ENCODE measurements at regions not wholly inside any gene's neighbourhood (a gene's known extent, or its start where the extent isn't known, plus 50 kb on each side); places are given as distances from the start of the nearest gene placed in this dataset.
A peak's percentile ranks its signal among the peaks of the same experiment; 100 is the strongest.
"Not testable (repeated sequence)": the region's sequence is repeated elsewhere in the genome, so short reads cannot be mapped to it uniquely, and the experiment has no call there.

DNA sequence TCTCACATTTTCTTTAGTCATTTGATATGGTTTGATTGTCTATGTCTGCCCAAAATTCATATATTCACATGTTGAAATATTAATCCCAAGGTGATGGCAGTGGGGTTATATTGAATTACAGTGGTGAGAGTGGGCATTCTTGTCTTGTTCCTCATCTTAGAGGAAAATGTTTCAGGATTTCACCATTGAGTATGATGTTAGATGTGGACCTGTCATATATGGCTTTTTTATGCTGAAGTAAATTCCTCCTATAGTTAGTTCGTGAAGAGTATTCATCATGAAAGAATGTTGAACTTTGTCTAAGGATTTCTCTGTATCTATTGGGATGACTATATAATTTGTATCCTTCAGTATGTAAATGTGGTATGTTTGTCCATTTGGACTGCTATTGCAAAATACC, 512.3 kb upstream of the EPHA5 start:
- peak; percentile 22 to 24 for DNase-seq (ENCODE audit: low read depth in 2 of 2)

DNA sequence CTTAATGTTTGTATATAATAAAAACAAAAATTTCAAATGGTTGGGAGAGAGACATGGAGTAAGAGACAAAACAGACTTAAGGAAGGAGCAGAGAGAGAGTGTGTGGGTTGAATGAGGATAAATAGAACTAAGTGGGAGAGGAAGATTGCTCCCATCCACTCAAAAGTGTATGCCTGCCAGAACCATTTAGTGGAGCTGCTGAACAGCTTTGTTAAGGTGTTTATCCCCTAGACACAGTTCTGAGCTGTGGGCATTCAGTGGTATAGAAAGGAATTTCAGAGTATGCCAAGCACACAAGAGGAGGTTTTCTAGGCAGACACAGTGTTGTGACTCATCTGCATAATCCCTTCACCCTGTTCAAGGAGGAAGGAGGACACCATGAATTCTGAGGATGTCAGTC, 508.6 kb upstream of the EPHA5 start:
- DNase-seq (ENCODE audit: low read depth in 2 of 2) = peak; percentile 6 to 10

DNA sequence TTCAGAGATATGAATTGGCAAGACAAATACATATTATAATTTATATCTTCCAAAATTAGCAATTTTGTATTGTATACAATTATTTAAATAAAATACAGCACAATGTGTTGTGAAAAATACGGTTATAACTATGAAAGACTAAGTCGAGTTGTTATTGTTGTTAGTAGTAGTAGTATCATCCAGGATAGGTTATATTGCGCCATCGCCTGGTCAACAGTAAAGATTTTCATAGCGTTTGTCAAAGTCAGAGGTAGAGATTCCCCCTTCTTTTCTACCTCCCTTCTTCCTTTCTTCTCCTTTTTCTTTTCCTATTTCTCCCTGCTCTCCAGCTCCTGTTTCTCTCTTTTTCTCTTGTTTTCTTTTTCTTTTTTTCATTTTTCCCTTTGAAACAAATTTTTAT, 499.1 kb upstream of the EPHA5 start:
- no peak for DNase-seq (ENCODE audit: low read depth in 2 of 2)

DNA sequence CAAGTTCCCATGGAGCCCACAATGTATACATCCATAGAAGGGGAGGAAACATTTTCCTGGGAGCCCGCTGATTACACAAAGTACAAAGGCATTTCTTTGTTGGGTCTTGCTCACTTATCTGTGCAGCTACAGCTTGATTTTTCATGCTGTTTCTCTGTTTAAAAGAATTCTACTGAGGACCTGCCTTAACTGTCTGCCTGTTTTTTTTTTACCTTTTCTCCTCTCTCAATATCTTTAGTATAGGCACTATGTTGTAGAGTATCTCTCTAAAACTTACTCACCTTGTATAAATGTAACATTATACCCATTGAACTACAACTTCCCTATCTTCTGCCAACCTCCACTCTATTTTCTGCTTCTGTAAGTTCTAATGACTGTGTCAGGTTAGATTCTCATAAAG, 494.6 kb upstream of the EPHA5 start:
- DNase-seq (ENCODE audit: low read depth in 2 of 2) = no peak

DNA sequence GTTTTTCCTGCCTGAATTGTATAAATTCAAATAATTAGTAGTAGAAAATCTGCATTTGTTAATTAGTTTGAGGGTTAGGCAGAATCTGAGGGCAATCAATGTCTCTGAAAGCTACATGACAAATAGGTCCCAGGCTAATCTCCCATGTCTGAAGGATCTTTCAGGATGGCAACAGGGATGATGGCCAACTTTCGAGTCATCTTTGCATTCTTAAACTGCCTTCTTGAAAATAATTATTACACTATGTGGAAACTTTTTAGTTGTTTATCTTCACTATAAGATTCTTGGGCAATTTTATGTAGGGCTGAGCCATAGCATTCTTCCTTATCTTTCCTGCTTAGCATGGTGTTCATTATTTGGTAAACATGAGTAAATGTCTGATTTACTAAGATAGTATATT, 490.3 kb upstream of the EPHA5 start:
- DNase-seq (ENCODE audit: low read depth in 2 of 2) = no peak

DNA sequence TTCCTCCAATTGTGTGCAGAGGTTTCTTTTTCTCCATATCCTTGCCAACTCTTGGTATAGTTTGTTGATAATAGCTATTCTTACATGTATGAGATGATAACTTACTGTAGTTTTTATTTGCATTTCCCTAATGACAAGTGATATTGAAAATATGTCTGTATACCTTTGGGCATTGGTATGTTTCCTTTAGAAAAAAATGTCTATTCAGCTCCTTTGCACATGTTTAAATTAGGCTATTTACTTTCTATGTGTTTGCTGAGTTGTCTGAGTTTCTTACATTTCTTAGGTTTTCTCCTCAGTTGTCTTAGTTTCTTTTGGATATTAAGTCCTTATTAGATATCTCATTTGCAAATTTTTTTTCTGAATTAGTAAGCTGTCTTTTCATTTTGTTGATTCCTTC, 487.3 kb upstream of the EPHA5 start:
- DNase-seq (ENCODE audit: low read depth in 2 of 2) = no peak

DNA sequence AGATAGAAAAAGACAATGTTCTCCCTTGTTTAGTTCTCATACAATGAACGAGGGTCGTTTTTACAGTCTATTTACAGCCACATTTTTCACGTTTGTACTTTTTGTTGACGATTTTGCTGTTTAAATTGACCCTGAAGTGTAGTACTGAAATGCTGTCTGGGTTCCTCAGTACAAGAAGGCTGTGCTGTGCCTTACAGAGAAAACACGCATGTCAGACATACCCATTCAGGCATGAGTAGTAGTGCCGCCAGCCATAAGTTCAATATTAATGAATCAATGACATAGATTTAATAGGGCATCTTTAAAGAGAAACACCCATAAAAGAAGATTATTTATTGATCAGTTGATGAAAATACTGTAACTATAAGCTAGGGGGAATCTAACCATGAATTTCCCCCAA, 459.8 kb upstream of the EPHA5 start:
- no peak for DNase-seq (ENCODE audit: low read depth in 2 of 2)

DNA sequence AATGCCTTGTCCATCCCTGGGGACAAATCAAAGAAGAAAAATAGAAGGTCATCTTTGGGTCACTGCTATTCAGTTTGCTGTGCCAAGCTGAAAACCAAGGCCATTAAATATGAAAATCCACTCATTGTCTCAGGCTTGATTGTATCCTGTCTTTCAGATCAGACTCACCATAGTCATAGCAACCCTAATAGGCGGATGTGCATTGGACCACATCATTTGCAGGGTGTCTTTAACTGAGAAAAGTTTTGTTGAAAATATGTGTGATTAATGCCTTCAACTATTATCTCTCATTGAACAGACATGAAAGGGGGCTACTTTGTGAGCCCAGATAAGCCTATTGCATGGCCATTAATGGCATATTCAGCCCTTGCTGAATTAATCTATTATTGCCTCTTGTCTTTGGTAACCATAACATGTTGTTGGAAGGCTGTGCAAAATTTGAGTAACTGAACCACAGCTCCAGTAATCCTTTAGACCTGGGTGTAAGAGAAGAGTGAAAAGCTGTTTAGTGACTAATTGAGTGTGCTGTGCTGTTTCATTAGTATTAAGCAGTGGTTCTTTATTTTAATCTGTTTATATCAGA, 453.6 kb upstream of the EPHA5 start:
- no peak for DNase-seq (ENCODE audit: low read depth in 2 of 2)

DNA sequence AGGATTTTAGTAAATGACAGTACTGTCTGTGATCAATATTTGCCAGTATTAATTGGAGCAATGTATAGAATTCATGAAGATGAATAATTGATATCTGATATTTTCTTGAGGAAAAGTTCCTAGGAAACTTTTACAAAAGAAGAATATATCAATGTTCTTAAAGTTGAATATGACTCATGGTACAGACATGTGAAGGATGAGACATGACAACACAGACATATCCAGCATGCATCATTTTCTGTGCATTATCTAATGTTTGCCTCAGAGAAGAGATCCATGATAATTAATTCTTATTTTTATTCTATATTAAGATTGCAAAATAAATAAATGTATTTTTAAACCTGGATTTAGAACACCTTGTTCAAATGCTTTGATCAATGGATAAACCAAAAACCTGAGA, 452.9 kb upstream of the EPHA5 start:
- DNase-seq (ENCODE audit: low read depth in 2 of 2) = no peak

DNA sequence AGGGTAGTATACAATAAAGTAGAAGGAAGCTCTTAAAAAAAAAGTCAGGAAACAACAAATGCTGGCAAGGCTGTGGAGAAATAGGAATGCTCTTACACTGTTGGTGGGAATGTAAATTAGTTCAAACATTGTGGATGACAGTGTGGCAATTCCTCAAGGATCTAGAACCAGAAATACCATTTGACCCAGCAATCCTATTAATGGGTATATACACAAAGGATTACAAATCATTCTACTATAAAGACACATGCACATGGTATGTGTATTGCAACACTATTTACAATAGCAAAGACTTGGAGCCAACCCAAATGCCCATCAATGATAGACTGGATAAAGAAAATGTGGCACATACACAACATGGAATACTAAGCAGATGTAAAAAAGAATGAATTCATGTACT, 444.9 kb upstream of the EPHA5 start:
- DNase-seq (ENCODE audit: low read depth in 2 of 2) = not testable (repeated sequence)

DNA sequence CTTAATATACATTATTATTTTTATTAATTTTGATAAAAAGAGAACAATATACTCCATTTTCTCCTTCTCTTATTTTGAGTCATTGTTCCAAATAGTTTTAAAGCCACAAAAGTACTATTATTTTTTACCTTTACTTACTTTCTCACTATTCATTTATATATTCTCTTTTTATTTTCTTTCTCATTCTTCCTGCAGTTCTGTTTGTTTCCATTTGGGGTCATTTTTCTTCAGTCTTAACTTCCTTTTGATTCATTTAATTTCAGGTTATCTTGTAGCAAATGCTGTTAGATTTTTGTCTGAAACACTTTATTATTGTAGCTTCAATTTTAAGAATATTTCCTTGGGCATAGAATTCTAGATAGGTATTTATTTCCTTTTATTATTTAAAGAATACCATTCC, 438.6 kb upstream of the EPHA5 start:
- no peak for DNase-seq (ENCODE audit: low read depth in 2 of 2)

DNA sequence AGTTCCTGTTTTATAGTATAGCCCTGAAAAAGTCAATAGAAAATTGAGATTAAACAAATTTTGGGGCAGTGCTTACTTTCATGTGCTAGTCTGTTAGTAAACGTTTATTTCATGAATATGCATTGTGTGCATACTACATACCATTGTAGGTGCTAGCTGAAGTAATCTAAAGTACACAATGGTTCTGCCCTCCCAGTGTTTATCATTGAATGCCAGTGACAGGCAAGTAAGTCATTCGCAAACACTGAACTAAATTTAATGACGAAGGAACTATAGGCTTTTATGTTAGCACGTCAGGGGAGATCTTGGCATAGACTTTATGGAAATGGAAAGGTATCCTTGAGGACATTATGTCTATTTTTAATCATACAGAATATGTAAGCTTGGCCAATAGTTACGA, 426.9 kb upstream of the EPHA5 start:
- no peak for DNase-seq (ENCODE audit: low read depth in 2 of 2)

DNA sequence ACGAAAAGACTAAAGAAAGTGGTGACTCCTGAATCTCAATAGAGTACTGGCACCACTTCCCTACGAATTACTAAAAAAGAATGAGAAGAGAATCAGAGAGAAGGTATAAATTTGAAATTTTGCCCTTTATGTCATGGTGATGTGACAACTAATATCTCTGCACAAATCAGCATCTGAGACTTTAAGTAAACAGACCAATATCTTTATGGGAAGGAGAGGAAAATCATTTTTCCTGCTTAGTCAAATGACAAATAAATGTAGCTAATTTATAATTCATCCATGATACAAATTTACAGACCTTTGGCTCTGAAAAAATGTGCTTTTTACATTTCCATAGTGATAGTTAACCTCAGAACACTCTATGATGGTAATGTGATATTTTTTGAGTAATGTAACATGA, 424.8 kb upstream of the EPHA5 start:
- DNase-seq (ENCODE audit: low read depth in 2 of 2) = no peak

DNA sequence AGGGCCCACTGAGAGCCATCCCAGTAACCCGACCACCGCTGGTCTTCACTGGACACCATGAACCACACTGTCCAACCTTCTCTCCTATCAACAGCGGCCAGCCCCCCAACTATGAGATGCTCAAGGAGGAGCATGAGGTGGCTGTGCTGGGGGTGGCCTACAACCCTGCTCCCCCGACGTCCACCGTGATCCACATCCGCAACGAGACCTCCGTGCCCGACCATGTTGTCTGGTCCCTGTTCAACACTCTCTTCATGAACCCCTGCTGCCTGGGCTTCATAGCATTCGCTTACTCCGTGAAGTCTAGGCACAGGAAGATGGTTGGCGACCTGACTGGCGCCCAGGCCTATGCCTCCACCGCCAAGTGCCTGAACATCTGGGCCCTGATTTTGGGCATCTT, 423.8 kb upstream of the EPHA5 start:
- no peak for DNase-seq (ENCODE audit: low read depth in 2 of 2)

DNA sequence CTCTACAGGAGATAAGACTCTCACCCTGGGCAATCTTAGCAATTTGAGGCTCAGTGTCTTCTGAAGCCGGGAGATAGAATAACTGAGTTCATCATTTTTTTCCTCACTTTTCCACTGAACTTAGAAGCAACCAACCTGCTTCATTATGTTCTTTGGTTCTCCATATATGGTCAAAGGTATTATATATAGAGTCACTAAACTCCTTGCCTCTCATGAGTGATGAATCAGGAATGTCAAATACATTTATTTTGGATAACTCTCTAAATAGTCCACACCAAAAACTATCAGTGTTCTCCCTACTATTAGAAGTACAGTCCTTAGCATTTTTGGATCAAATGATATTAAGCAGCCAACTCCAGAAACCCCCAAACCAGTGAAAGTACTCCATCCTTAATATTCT, 421.5 kb upstream of the EPHA5 start:
- no peak for DNase-seq (ENCODE audit: low read depth in 2 of 2)

DNA sequence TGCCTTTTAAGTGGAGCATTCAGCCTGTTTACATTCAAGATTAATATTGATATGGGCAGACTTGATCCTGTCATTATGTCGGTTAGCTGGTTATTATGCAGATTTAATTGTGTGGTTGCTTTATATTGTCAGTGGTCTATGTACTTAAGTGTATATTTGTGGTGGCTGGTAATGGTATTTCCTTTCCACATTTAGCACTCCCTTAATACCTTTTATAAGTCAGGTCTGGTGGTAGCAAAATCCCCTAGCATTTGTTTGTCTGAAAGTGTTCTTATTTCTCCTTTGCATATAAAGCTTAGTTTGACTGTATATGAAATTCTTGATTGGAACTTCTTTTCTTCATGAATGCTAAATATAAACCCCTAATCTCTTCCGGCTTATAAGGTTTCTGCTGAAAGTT, 403.7 kb upstream of the EPHA5 start:
- no peak for DNase-seq (ENCODE audit: low read depth in 2 of 2)

DNA sequence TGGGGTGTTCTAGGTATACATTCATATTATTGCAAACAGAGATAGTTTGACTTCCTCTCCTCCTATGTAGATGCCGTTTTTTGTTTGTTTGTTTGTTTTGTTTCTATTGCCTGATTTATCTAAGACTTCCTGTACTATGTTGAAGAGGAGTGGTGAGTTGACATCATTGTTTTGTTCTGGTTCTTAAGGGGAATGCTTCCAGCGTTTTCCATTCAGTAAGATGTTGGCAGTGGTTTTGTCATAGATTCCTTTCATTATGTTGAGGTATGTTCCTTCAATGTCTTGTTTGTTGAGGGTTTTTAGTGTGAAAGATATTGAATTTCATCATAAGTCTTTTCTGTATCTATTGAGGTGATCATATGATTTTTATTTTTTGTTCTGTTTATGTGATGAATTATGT, 401.6 kb upstream of the EPHA5 start:
- no peak for DNase-seq (ENCODE audit: low read depth in 2 of 2)

DNA sequence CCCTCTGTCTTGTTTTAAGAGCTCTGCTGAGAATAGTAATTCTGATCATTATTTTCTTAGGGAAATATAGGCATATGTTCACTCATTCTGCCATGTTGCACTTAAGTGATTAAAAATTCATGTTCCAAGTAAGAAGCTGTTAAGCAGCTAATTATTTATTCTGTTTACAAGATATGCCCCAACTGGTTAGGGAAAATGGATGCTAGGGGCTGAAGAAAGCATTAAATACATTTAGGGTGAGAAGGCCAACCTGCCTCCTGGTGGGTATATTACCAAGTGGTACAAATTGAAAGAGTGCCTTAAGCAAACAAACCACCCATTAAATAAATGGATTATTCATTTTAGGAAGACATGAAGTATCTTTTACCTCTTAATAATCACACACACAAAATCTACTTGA, 392.6 kb upstream of the EPHA5 start:
- DNase-seq (ENCODE audit: low read depth in 2 of 2) = no peak

DNA sequence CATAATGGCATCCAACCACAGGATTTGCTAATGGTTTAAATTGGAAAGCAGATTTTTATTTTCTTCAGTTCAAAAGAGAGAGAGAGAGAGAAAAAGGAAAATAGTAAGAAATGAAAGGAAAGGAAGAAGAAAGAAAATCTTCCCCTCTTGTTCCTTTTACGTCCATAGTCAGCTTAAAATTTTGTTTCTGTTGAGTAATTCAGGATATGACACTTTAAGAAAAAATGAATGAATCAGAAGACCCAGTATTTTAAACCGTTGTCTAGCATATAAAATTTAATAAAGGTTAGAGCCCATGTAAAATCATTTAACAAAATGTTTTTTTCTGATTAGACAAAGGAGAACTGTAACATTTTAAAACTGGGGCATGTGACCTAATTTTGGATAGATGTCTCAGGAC, 391.8 kb upstream of the EPHA5 start:
- DNase-seq (ENCODE audit: low read depth in 2 of 2) = peak; percentile 6 to 10

DNA sequence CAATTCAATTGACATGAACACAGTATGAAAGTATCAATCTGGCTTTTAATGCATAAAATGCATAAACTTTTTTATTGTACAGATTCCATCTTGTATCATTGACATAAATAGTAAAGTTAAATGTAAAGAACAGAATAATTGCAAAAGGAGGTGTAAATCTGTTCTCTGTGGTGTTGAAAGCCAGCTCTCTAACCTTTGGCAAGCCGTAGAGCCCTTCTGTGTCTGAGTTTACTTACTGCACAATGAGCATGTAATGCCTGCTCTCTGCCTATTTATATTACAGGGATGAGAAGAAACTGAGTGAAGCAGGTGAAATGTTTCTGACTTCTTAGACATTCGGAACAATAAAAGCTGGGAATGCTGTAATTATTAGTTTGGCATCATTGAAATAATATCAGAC, 389.3 kb upstream of the EPHA5 start:
- no peak for DNase-seq (ENCODE audit: low read depth in 2 of 2)

DNA sequence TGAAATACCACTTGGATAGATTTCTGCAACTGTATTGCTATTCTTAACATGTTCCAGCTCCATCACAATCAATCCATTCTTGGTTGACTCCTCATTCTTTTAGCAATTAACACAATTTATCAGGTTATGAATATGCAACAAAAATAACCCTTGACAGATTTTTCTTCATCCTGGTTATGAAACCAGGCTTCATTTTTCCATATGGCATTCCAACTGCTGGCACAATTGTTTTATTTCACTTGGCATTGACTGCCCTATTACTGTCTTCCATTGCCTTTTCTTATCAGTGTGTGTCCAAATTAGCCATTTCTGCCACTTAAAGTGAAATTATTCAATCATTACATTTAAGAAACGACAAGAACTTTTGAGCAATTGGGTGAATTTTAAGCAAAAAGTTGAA, 388.8 kb upstream of the EPHA5 start:
- no peak for DNase-seq (ENCODE audit: low read depth in 2 of 2)

DNA sequence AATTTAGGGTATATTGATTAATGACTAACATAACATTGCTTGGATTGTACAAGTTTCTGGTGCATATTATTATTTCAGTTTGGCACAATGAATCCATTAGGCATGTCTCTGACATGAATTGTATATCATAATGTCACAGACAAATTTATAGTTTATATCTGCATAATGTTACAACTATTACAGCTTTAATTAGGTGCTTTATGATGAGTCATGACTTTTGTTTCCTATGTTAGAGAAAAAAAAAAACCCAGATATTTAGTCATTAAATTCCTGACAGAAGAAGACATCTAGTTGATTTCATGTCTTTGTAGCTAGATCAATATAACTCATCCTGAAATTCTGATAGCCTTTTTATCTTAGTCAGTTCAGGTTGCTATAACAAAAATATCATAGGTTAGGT, 385.7 kb upstream of the EPHA5 start:
- DNase-seq (ENCODE audit: low read depth in 2 of 2) = no peak

DNA sequence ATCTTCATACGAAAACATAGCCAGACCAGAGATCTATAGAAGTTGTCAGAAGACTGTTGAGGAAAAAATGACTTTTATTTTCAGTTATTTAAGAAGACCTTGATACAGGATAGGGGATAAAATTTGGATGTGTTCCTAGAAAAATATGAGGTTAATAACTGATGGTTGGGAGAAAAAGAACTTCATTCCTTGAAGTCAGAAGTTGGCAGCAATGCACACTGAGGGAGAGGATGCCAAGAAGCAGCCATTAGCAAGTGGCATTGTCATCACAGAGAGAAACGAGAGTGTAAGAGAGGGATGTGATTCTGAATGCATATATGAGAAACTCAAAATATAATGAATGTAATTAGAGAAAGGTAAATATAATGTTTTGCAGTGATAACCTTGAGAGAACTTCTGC, 382.1 kb upstream of the EPHA5 start:
- no peak for DNase-seq (ENCODE audit: low read depth in 2 of 2)

DNA sequence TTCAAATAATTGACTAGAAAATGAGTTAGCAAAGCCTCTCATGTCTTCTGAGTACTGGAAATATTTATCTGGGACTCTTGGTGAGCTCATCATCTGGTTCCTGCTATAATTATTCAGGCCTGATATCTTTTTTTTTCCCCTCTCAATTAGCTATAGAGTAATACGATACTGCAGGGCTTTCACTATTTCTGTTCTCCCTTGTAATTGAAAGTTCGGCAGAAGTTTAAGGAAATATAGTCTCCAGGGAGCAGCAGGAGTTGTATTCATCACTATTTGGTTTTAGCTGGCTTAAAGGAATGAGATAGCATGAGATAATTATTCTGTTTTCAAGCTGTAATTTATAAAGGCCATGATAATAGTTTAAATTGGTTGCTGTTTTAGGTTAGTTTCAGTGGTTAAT, 378.6 kb upstream of the EPHA5 start:
- DNase-seq (ENCODE audit: low read depth in 2 of 2) = peak; percentile 7 to 13

DNA sequence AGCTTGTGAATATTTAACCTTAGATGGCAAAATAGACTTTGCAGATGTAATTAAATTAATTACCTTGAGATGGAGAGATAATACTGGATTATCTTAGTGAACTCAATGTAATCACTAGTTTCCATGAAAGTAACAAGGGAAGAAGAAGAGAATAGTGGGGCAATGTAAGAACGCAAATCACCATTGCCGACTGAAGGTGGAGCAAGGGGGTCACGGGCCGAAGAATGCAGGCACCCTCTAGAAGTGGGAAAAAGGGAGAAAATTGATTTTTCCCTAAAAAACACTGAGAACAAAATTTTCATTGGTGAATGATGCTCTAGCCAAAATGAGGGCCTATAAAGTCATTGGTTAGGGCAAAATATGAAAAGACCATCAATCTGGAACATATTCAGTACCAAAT, 375.6 kb upstream of the EPHA5 start:
- no peak for DNase-seq (ENCODE audit: low read depth in 2 of 2)
